Retinal pigment epithelial cell (primary cell): ENCODE measurements at regions not wholly inside any gene's neighbourhood (a gene's known extent, or its start where the extent isn't known, plus 50 kb on each side); places are given as distances from the start of the nearest gene placed in this dataset.

Experiments used
- DNase-seq: peaks from one replicate; pipeline ENCODE4 v3.0.0-alpha.2; 2010; ENCODE audit warnings: low read depth
- H3K4me3 ChIP-seq: 2 replicates; pipeline ENCODE4 v1.5.1; 2011; ENCODE audit warnings: mild to moderate bottlenecking, low read length, control low read depth, moderate library complexity
- TF ChIP-seq, protein P1 (sequence below): conservative IDR thresholded peaks from 2 replicates; pipeline ENCODE4 v1.5.1; 2011; ENCODE audit warnings: low read depth, low read length, control low read depth, inconsistent platforms

DNA sequence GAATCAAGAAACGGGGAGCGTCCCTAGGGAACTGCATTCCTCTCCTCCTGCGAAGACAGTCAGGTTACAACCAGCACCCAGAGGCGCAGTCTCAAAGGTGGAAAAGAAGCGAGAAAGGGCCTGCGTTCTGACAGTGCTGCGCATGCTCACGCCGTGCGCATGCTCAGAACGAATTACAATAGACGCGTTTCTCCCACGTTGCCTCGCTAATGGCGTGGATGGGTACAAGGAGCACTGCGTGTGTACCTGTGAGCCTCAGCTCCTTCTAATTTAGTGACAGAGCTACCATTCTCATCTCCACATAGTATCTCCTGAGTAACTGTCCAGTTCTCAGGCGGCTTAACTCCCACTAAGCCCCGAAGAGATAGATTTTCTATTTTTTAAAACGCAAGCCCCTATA lies 448.8 kb downstream of the TXNL1 start:
- TF ChIP-seq, protein P1, sequence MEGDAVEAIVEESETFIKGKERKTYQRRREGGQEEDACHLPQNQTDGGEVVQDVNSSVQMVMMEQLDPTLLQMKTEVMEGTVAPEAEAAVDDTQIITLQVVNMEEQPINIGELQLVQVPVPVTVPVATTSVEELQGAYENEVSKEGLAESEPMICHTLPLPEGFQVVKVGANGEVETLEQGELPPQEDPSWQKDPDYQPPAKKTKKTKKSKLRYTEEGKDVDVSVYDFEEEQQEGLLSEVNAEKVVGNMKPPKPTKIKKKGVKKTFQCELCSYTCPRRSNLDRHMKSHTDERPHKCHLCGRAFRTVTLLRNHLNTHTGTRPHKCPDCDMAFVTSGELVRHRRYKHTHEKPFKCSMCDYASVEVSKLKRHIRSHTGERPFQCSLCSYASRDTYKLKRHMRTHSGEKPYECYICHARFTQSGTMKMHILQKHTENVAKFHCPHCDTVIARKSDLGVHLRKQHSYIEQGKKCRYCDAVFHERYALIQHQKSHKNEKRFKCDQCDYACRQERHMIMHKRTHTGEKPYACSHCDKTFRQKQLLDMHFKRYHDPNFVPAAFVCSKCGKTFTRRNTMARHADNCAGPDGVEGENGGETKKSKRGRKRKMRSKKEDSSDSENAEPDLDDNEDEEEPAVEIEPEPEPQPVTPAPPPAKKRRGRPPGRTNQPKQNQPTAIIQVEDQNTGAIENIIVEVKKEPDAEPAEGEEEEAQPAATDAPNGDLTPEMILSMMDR = no peak
- DNase-seq = no peak
- no peak overlapping the region for H3K4me3 ChIP-seq

DNA sequence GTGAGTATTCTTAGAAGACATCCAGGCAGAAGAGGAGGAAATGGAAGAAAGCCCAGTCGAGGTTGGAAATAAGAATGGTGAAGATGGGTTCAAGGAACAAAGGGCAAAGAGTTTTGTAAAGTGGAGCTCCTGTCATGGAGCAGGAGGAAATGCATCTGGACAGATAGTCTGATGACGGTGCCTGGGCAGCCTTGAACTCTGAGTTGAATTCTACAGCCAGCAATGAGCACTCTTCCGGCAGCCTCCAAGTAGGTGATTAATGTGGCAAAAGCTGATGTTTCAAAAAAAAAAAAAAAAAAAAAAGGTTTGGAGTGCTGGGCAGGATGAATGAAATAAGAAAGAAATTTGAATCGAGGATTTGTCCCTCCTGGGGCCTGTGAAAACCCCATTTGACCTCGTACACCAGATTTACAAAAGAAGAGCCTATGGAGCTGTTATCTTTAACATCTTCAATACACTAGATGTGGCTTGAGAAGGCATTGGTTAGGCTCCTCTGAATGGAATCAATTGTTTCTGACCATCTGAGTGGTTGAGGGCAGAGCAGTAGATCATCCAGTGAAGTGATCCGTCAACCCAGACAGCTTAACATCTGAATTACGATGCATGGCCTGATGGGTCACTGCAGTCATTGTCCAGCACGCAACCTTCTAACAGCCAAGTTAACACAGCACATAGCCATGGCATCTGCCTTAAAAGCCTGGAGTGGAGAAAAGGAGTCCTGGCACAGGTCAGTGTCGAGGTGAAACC lies 449.7 kb downstream of the TXNL1 start:
- no peak overlapping the region for H3K4me3 ChIP-seq
- TF ChIP-seq, protein P1 = no peak
- no peak for DNase-seq

DNA sequence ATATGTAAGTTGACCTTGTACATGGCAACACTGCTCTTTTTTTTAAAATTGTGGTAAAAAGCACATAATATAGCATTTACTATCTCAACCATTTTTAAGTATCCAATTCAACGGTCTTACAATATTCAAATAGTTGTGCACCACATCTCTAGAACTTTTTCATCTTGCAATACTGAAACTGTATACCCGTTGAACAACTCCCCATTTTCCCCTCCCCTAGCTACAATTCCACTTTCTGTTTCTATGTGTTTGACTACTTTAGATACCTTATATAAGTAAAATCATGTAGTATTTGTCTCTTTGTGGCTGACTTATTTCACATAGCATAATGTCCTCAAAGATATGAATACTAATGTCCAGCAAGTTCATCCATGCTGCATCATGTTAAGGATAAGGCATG lies 452.1 kb downstream of the TXNL1 start:
- no peak for DNase-seq
- TF ChIP-seq, protein P1 = no peak
- H3K4me3 ChIP-seq = no peak overlapping the region

DNA sequence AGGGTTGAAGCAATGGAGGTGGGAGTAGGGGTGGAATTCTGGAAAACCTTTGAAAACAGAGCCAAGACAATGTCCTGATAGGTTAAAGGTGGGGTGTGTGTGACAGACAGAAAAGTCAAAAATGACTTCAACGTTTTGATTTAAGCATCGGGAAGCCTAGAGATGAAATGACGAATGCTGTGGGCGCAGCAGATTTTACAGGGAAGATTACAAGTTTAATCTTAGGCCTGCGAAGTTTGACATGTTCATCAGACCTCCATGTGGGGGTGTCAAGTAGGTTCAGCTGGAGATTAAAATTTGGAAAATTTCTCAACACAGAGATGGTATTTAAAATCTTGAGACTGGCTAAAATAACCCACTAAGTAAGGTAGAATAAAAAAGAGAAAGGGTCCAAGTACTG lies 453.3 kb downstream of the TXNL1 start:
- no peak overlapping the region for H3K4me3 ChIP-seq
- no peak for DNase-seq
- TF ChIP-seq, protein P1 = no peak

DNA sequence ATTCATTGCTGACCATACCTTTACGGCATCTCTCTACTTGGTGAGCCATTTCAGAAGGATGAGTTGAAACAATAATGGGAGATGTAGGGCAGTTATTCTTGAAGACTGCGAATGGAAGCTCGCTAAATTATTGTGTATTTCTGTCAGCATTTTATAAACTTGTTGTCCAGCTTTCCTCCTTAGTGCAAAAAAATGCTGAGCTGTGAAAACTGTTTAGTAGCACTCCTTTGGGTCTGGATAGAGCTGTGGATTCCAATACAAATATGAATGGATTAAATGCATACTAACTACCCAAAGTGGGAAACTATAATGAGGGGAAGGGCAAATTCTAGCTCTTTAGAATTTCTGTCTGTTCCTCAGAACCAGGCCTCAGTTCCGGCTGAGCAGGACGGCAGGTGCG lies 461.6 kb downstream of the TXNL1 start:
- no peak for DNase-seq
- no peak overlapping the region for H3K4me3 ChIP-seq
- TF ChIP-seq, protein P1 = no peak

DNA sequence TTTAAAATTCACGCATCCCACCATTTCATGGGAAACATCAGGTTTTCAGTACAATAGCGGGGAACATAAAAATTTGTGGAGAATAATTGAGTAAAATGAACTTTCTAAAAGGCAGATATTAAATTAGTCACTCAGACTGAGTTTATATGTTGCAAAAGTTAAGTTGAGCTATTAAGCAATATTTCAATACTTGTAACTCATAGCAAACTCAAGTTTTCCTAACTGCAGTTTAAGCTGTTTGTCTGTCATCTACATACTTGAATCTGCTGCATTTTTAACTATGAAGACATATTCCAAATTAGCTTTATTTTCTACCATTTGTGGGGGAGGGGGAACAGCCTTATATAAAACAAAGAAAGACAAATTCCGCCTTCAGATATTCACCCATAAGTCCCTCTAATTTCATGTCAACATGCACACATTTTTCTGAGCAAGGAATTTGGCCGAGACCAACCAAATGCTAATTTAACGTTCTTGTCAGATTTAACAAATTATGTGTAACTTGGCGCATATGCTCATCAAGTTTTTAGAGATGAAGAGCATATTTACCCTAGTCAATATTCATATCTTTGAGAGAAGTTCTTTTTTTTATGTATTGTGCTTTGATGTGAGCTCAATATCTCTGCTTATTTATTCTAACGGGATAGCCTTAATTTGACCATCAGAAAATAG lies 462.9 kb downstream of the TXNL1 start:
- no peak overlapping the region for H3K4me3 ChIP-seq
- DNase-seq = no peak
- TF ChIP-seq, protein P1 = no peak
